Stomach (tissue), 8 donors: ENCODE measurements at regions not wholly inside any gene's neighbourhood (a gene's known extent, or its start where the extent isn't known, plus 50 kb on each side); places are given as distances from the start of the nearest gene placed in this dataset.

ENCODE experiments used
- DNase-seq, 2 donors: peaks; one replicate each; pipeline versions ENCODE4 v3.0.0 to v3.0.0-alpha.2; 2013 to 2019
- H3K27ac ChIP-seq, 5 donors: fragments of 200-600 bp in 4 of 5; sonication (generic) in 4 of 5; one replicate each; pipeline ENCODE4 v1.5.1; 2013 to 2019; ENCODE audit warnings: mild to moderate bottlenecking in 1 of 5, moderate library complexity in 1 of 5
- H3K27me3 ChIP-seq, 3 donors: fragments of 200-600 bp; sonication (generic); one replicate each; pipeline ENCODE4 v1.5.1; 2017 to 2019; ENCODE audit warnings: mixed run types in 1 of 3
- H3K36me3 ChIP-seq, 4 donors: fragments of 200-600 bp; sonication (generic); 1 replicate in 3 of 4; 2 replicates in 1 of 4; pipeline ENCODE4 v1.5.1; 2016 to 2019
- H3K4me1 ChIP-seq, 4 donors: fragments of 200-600 bp; sonication (generic); one replicate each; pipeline ENCODE4 v1.5.1; 2016 to 2019
- H3K4me3 ChIP-seq, 4 donors: fragments of 200-600 bp; sonication (generic) in 3 of 4; one replicate each; pipeline ENCODE4 v1.5.1; 2016 to 2019; ENCODE audit warnings: mild to moderate bottlenecking in 1 of 4
- H3K9me3 ChIP-seq, 4 donors: fragments of 200-600 bp; sonication (generic); one replicate each; pipeline ENCODE4 v1.5.1; 2016 to 2019
- EP300 ChIP-seq: sonication (generic); formaldehyde crosslinking; IDR thresholded peaks from one replicate; pipeline ENCODE4 v1.6.1; 2017; ENCODE audit warnings: antibody characterized with exemption
- POLR2A ChIP-seq, 4 donors: fragments of 450-650 bp; IDR thresholded peaks; one replicate each; pipeline ENCODE4 v1.6.1; 2016; ENCODE audit warnings: antibody characterized with exemption in 4 of 4, control low read depth in 2 of 4, mild to moderate bottlenecking in 1 of 4, moderate library complexity in 1 of 4
- POLR2AphosphoS5 ChIP-seq, 3 donors: sonication (generic); formaldehyde crosslinking; IDR thresholded peaks; one replicate each; pipeline ENCODE4 v1.6.1; 2016; ENCODE audit warnings: antibody characterized with exemption in 3 of 3
- WGBS, 5 donors: extraction: QIAGEN DNeasy Blood & Tissue Kit in 3 of 5; methylation state at CpG; one replicate each; pipeline versions ENCODE4 v1.1.5 to v1.1.7; 2013 to 2018; 5-methylcytosine and 5-hydroxymethylcytosine counted together
- intact Hi-C: fragments of 100-400 bp; cut with DNase I; formaldehyde crosslinking; loops from one replicate; pipeline ENCODE4 v1.15.1; 2023; ENCODE audit warnings: low total_unique reads
- TF ChIP-seq, protein P1 (sequence below), 7 experiments: fragments of 450-650 bp in 4 of 7; fragments of 200-600 bp in 3 of 7; sonication (generic) in 3 of 7; IDR thresholded peaks; one replicate each; pipeline ENCODE4 v1.5.1; 2016 to 2019; ENCODE audit warnings: antibody characterized with exemption in 7 of 7, control low read depth in 2 of 7, mild to moderate bottlenecking in 1 of 7
- donor health status: healthy with polysubstance abuse.
- donor health status: Bipolar disorder and iron deficiency.
- donor health status: healthy.

DNA sequence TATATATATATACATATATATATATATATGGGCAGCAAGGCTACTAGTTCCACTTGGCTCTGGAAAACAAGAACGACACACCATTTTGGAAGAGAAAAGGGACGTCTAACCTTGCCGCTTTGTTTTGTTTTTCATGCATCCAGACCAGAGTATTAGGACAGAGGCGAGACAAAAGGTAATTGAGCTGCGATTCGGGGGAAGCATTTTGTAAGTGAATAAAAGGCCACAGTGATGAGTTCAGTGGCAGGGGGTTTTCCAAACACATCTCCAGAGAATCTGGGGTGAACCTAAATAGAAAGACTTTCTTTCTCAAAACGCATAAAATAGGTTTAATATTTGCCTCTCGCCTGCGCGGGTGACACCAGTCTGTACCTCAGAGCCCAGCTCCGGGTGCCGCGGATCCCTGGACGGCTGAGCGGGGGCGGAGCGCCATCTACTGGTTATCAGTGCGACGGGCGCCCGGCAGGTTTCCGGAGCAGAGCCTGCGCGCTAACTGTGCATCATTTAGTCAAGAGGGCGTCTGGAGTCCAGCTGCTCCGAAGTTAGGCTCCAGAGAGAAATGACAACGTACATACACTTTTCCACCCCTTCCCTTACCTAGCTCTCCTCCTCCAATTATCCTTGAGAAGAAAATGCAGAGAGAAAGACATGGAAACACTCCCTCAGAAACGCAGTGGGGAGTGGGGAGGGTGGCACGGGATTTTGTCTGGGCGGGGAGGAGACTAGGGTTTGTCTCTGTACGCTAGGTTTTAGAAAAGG is 262.3 kb downstream of the TBC1D4 start:
- Histone ChIP-seq H3K27ac (no peak overlapping the region), H3K36me3 (no peaks in the 10 kb centered on the region), H3K4me3 (peak overlapping the region in 1 of 4 donors; percentile 16), H3K9me3 (no peaks in the 10 kb centered on the region), H3K27me3 (peaks cover 0 to 11% (median 5%) of the 10 kb centered on the region in 3 donors), H3K4me1 (peaks cover 0 to 10% (median 8%) of the 10 kb centered on the region in 4 donors)
- WGBS, 5 donors, result 9 to 10% (median 10%) methylated on average over 31 of the region's 31 CpGs
- TF ChIP-seq, protein P1, sequence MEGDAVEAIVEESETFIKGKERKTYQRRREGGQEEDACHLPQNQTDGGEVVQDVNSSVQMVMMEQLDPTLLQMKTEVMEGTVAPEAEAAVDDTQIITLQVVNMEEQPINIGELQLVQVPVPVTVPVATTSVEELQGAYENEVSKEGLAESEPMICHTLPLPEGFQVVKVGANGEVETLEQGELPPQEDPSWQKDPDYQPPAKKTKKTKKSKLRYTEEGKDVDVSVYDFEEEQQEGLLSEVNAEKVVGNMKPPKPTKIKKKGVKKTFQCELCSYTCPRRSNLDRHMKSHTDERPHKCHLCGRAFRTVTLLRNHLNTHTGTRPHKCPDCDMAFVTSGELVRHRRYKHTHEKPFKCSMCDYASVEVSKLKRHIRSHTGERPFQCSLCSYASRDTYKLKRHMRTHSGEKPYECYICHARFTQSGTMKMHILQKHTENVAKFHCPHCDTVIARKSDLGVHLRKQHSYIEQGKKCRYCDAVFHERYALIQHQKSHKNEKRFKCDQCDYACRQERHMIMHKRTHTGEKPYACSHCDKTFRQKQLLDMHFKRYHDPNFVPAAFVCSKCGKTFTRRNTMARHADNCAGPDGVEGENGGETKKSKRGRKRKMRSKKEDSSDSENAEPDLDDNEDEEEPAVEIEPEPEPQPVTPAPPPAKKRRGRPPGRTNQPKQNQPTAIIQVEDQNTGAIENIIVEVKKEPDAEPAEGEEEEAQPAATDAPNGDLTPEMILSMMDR (IDR thresholded peaks at IDR 0.05), result peak in 6 of 7 experiments; percentile 4 to 84 (median 78)
- TF ChIP-seq POLR2AphosphoS5 (IDR thresholded peaks at IDR 0.05), result no peak
- intact Hi-C loops, result loop anchor here (10.0 kb wide), 1 partner anchor 1465 kb away; no protein-coding TSS in a partner anchor
- DNase-seq, result peak; percentile 82 to 92

DNA sequence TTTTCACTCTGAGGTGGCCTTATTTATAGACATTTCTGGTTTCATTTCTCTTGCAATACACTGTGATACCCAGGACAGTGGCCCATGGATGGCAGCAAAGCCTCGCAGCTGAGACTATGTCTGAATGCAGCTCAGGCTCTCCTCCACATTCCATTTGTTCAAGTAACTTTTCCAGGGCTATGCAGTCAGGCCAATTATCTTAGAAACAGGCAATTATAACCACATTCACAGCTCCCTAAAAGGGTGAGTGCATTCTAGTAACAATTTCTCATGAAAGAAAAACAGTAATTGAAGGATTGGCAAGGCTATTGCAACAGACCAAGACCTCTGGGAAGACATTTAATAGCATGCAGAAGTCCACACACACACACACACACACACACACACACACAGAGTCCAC is 264.0 kb downstream of the TBC1D4 start:
- H3K36me3 ChIP-seq, result no peaks in the 10 kb centered on the region
- TF ChIP-seq, protein P1 (IDR thresholded peaks at IDR 0.05), result no peak
- TF ChIP-seq POLR2AphosphoS5 (IDR thresholded peaks at IDR 0.05) (no peak), EP300 (no peak), POLR2A (IDR thresholded peaks at IDR 0.05) (no peak)
- H3K4me1 ChIP-seq, result peaks cover 0 to 10% (median 8%) of the 10 kb centered on the region in 4 donors
- peaks cover 0 to 11% (median 5%) of the 10 kb centered on the region in 3 donors for H3K27me3 ChIP-seq
- H3K27ac ChIP-seq, result no peak overlapping the region
- intact Hi-C loops, result loop anchor here (10.0 kb wide), 1 partner anchor 1463 kb away; no protein-coding TSS in a partner anchor
- no peaks in the 10 kb centered on the region for H3K9me3 ChIP-seq
- 0 to 77% (median 45%) methylated on average over 1 of the region's 1 CpG for WGBS, 5 donors
- peak in 1 of 2 donors; percentile 35 for DNase-seq
- no peak overlapping the region for H3K4me3 ChIP-seq

DNA sequence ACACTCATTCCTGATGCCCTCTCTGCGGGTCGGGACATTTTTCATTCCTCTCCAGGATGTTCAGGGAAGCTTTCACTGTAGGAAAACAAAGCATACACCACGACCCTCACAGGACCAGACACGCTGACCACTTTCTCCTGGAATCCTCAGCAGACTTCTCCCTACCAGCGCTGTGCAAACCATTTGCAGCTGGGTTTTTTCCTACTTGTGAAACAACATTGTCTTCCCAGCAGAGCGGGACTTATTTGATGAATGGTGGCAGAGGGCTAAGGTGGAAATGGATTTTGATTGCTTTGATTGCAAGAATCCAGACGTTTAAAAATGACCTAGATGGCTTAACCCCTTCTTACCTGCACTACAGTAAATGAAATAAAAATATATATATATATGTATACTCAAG is 265.9 kb downstream of the TBC1D4 start:
- intact Hi-C loops, result loop anchor here (10.0 kb wide), 1 partner anchor 1461 kb away; no protein-coding TSS in a partner anchor
- peaks cover 0 to 10% (median 8%) of the 10 kb centered on the region in 4 donors for H3K4me1 ChIP-seq
- DNase-seq, result peak in 1 of 2 donors; percentile 16
- H3K9me3 ChIP-seq, result no peaks in the 10 kb centered on the region
- H3K27ac ChIP-seq, result no peak overlapping the region
- WGBS, 5 donors, result 7 to 24% (median 14%) methylated on average over 7 of the region's 7 CpGs
- TF ChIP-seq POLR2AphosphoS5 (IDR thresholded peaks at IDR 0.05) (no peak), POLR2A (IDR thresholded peaks at IDR 0.05) (no peak), EP300 (no peak)
- TF ChIP-seq, protein P1 (IDR thresholded peaks at IDR 0.05), result no peak
- H3K4me3 ChIP-seq, result no peak overlapping the region
- H3K36me3 ChIP-seq, result no peaks in the 10 kb centered on the region
- peaks cover 0 to 11% (median 5%) of the 10 kb centered on the region in 3 donors for H3K27me3 ChIP-seq

DNA sequence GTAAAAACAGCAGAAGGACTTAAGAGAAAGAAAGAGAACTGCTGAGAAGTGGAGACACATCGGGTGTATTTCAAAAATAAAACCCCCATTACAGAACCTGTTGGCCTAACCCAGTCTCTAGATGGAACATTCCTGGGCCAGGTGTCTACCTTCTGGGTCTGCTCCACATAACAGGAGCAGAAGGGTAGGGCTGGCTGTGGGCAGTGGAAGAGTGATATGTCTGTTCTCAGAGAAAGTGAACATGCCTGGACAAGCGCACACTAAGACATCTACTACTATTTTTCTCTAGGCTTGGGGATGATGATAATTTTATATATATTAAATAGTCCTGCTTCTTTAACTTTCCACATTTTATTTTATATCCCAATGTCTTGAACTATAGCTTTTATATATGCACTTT is 267.1 kb downstream of the TBC1D4 start:
- Histone ChIP-seq H3K4me3 (no peak overlapping the region), H3K4me1 (peaks cover 0 to 7% (median 5%) of the 10 kb centered on the region in 4 donors), H3K27me3 (peaks cover 0 to 5% (median 0%) of the 10 kb centered on the region in 3 donors), H3K9me3 (no peaks in the 10 kb centered on the region), H3K36me3 (no peaks in the 10 kb centered on the region), H3K27ac (no peak overlapping the region)
- WGBS, 5 donors, result 67 to 98% (median 93%) methylated on average over 2 of the region's 2 CpGs
- TF ChIP-seq, protein P1 (IDR thresholded peaks at IDR 0.05), result no peak
- TF ChIP-seq EP300 (no peak), POLR2A (IDR thresholded peaks at IDR 0.05) (no peak), POLR2AphosphoS5 (IDR thresholded peaks at IDR 0.05) (no peak)
- intact Hi-C loops, result loop anchor here (10.0 kb wide), 1 partner anchor 1460 kb away; no protein-coding TSS in a partner anchor
- no peak for DNase-seq
